ENCODE measurements at regions not wholly inside any gene's neighbourhood (a gene's known extent, or its start where the extent isn't known, plus 50 kb on each side); places are given as distances from the start of the nearest gene placed in this dataset.

DNA sequence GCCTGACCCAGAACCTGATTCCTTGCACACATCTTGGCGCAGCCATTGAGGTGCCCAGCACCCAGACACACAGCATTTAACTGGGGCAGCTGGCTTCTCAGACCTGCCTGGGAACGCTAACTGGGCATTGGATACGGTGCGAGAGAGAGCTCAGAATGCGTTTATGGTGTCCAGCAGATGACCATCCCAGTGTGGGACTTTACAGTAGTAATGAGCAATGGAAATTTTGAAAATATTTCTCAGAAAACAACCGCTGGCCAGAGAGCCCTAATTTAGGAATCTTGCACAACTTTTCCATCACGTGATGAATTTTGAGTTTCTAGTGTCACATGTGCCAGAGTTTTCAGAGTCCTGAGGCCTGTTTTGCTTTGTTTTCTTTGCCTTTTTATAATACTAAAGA, 78.2 kb upstream of the SEC61G start:
- TF ChIP-seq POLR2A (IDR thresholded peaks at IDR 0.05): no peak
- no peak for TF ChIP-seq EP300 (IDR thresholded peaks at IDR 0.05)
- TF ChIP-seq, protein P1, sequence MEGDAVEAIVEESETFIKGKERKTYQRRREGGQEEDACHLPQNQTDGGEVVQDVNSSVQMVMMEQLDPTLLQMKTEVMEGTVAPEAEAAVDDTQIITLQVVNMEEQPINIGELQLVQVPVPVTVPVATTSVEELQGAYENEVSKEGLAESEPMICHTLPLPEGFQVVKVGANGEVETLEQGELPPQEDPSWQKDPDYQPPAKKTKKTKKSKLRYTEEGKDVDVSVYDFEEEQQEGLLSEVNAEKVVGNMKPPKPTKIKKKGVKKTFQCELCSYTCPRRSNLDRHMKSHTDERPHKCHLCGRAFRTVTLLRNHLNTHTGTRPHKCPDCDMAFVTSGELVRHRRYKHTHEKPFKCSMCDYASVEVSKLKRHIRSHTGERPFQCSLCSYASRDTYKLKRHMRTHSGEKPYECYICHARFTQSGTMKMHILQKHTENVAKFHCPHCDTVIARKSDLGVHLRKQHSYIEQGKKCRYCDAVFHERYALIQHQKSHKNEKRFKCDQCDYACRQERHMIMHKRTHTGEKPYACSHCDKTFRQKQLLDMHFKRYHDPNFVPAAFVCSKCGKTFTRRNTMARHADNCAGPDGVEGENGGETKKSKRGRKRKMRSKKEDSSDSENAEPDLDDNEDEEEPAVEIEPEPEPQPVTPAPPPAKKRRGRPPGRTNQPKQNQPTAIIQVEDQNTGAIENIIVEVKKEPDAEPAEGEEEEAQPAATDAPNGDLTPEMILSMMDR (IDR thresholded peaks at IDR 0.05): no peak
- no peak for TF ChIP-seq POLR2AphosphoS5 (IDR thresholded peaks at IDR 0.05)

Data from suprapubic skin (tissue), 4 donors.